Stimulated activated CD4-positive, alpha-beta T cell treated with anti-CD3 and anti-CD28 coated beads, TNF-alpha, amount 100 ng/mL, for 48 hours (primary cell): ENCODE measurements at regions not wholly inside any gene's neighbourhood (a gene's known extent, or its start where the extent isn't known, plus 50 kb on each side); places are given as distances from the start of the nearest gene placed in this dataset.

Experiments
- DNase-seq, 3 donors: peaks; one replicate each; pipeline ENCODE4 v3.0.0-alpha.2; 2020; ENCODE audit warnings: low read depth in 3 of 3

- DNase-seq, result no peak
Measured at GRCh38 chr14:101025131-101025530, 121.6 kb upstream of the RTL1 start.

- no peak for DNase-seq
Measured at GRCh38 chr14:101025696-101026095, 122.2 kb upstream of the RTL1 start.

GRCh38 chr14:101026341-101026740, 122.8 kb upstream of the RTL1 start:
- DNase-seq, result no peak

- no peak for DNase-seq
Measured at GRCh38 chr14:101027291-101027690, 123.8 kb upstream of the RTL1 start.

- DNase-seq, result no peak
Measured at GRCh38 chr14:101027966-101028365, 124.4 kb upstream of the RTL1 start.

GRCh38 chr14:101028971-101029667, 125.6 kb upstream of the RTL1 start:
- no peak for DNase-seq

GRCh38 chr14:101029668-101030290, 126.3 kb upstream of the RTL1 start:
- no peak for DNase-seq

GRCh38 chr14:101030586-101030985, 127.1 kb upstream of the RTL1 start:
- DNase-seq, result no peak

GRCh38 chr14:101031186-101031585, 127.7 kb upstream of the RTL1 start:
- no peak for DNase-seq

- DNase-seq, result no peak
Measured at GRCh38 chr14:101031721-101032120, 128.2 kb upstream of the RTL1 start.

- no peak for DNase-seq
Measured at GRCh38 chr14:101032433-101032832, 128.9 kb upstream of the RTL1 start.

GRCh38 chr14:101033006-101033405, 129.5 kb upstream of the RTL1 start:
- DNase-seq, result no peak

GRCh38 chr14:101033446-101034165, 130.1 kb upstream of the RTL1 start:
- no peak for DNase-seq

GRCh38 chr14:101034986-101035385, 131.5 kb upstream of the RTL1 start:
- DNase-seq, result no peak

GRCh38 chr14:101035466-101036225, 132.1 kb upstream of the RTL1 start:
- DNase-seq, result no peak

- DNase-seq, result no peak
Measured at GRCh38 chr14:101037021-101037817, 133.7 kb upstream of the RTL1 start.

- no peak for DNase-seq
Measured at GRCh38 chr14:101039031-101039754, 135.7 kb upstream of the RTL1 start.

- DNase-seq, result no peak
Measured at GRCh38 chr14:101039755-101040138, 136.2 kb upstream of the RTL1 start.

- DNase-seq, result no peak
Measured at GRCh38 chr14:101040538-101041442, 137.3 kb upstream of the RTL1 start.

GRCh38 chr14:101043891-101044290, 140.4 kb upstream of the RTL1 start:
- DNase-seq, result no peak
